SJSA1 (cell line): ENCODE measurements at regions not wholly inside any gene's neighbourhood (a gene's known extent, or its start where the extent isn't known, plus 50 kb on each side); places are given as distances from the start of the nearest gene placed in this dataset.
"Not testable (repeated sequence)": the region's sequence is repeated elsewhere in the genome, so short reads cannot be mapped to it uniquely, and the experiment has no call there.

Source experiments
- DNase-seq, 2 experiments: peaks; one replicate each; pipeline ENCODE4 v3.0.0-alpha.2; 2015 to 2020; ENCODE audit warnings: low spot score in 2 of 2, low read depth in 1 of 2
- H3K27ac ChIP-seq: fragments of 250-450 bp; sonication (Bioruptor Pico); 2 replicates; pipeline ENCODE4 v1.5.1; 2020; ENCODE audit warnings: mild to moderate bottlenecking, moderate library complexity
- H3K27me3 ChIP-seq: fragments of 250-450 bp; sonication (Bioruptor Pico); replicated peaks from 2 replicates; pipeline ENCODE4 v1.5.1; 2020; ENCODE audit warnings: mild to moderate bottlenecking, moderate library complexity
- H3K36me3 ChIP-seq: fragments of 250-450 bp; sonication (Bioruptor Pico); 2 replicates; pipeline ENCODE4 v1.5.1; 2020; ENCODE audit warnings: mild to moderate bottlenecking
- H3K4me1 ChIP-seq: fragments of 250-450 bp; sonication (Bioruptor Pico); replicated peaks from 2 replicates; pipeline ENCODE4 v1.6.1; 2021; ENCODE audit warnings: mild to moderate bottlenecking
- H3K4me3 ChIP-seq: fragments of 250-450 bp; sonication (Bioruptor Pico); 2 replicates; pipeline ENCODE4 v1.5.1; 2020; ENCODE audit warnings: mild to moderate bottlenecking
- H3K9me3 ChIP-seq: fragments of 250-450 bp; sonication (Bioruptor Pico); replicated peaks from 2 replicates; pipeline ENCODE4 v1.5.1; 2020; ENCODE audit warnings: mild to moderate bottlenecking

DNA sequence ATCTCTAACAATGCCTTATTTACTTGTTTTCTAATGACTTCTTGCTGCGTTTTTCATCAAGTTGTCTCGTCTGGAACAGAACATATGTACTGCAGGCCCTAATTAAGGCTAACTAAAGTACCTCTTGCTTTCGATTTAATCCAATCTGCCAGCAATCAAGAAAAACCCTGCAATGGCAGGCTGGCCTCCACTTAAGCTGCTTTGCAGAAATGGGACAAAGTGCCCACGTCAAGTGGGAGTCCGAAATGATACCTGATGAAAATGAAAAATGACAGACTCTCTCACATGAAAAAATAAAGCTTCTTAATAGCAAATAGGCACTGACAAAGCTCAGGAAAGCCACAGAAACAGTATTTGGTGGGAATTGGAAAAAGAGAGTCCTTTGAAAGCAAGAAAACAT, 1454.7 kb downstream of the FAM181B start:
- H3K36me3 ChIP-seq, result no peaks in the 10 kb centered on the region

DNA sequence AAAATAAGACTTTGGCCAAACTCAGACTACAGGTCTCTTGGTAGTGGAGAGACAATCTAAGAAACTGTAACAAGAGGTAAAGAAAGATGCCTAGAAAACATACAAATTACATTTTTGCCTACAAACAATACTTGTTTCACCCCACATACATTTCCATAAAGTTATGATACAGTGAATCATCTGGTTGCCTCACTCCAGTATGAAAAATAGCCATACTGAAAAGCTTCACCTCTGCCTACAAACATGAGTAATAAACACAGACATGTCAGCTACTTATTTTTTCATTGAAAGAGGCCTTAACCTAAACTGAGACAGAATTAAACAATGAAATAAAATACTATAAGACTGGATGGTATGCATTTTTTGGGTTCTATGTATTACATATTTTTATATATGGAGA, 1463.0 kb downstream of the FAM181B start:
- H3K27ac ChIP-seq, result no peak overlapping the region
- no peaks in the 10 kb centered on the region for H3K27me3 ChIP-seq
- no peaks in the 10 kb centered on the region for H3K36me3 ChIP-seq
- H3K4me1 ChIP-seq, result no peaks in the 10 kb centered on the region
- no peak for DNase-seq
- H3K4me3 ChIP-seq, result no peak overlapping the region
- H3K9me3 ChIP-seq, result no peaks in the 10 kb centered on the region

More for the DNA sequence above, 1454.7 kb downstream of the FAM181B start:
- H3K27me3 ChIP-seq, result no peaks in the 10 kb centered on the region
- no peaks in the 10 kb centered on the region for H3K4me1 ChIP-seq
- H3K4me3 ChIP-seq, result no peak overlapping the region
- no peaks in the 10 kb centered on the region for H3K9me3 ChIP-seq
- no peak for DNase-seq
- no peak overlapping the region for H3K27ac ChIP-seq

DNA sequence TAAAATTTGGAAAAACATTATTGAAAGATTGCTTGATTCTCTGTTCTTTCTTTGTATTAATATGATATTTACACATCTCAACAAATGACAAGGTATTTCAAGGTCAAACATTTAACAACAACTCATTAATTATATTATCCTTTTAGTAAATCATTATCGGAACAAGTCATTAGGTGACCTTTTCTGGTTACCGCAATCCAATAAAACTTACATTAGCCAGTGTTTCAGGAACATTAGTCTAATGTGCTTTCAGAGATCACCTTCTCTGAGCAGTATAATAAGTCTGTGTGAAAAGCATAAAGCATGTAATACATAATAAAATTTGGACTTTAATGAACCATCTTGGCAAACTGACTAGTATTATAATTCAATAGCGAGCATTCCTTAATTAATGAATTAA, 1466.4 kb downstream of the FAM181B start:
- Histone ChIP-seq H3K4me3 (no peak overlapping the region), H3K4me1 (no peaks in the 10 kb centered on the region), H3K27ac (no peak overlapping the region), H3K36me3 (no peaks in the 10 kb centered on the region), H3K27me3 (no peaks in the 10 kb centered on the region), H3K9me3 (no peaks in the 10 kb centered on the region)
- no peak for DNase-seq

DNA sequence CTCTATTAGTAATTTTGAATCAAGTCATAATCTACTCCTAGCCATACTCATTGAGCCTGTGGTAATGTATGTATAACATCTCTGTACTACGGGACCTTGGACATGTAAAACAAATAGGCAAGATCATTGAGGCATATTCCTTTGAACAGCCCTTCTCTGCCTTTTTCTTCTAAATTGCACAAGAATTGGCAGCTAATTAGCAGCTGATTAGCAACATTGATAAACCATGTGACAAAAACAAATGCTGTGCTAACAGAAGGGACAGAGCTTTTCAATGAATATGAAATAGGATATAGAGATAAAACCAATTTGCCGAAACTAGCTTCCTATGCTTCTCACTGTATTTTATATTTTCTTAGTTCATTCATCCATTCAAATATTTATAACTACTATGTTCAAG, 1474.2 kb downstream of the FAM181B start:
- Histone ChIP-seq H3K36me3 (no peaks in the 10 kb centered on the region), H3K4me3 (no peak overlapping the region), H3K27me3 (no peaks in the 10 kb centered on the region), H3K27ac (no peak overlapping the region), H3K9me3 (no peaks in the 10 kb centered on the region), H3K4me1 (no peaks in the 10 kb centered on the region)
- no peak for DNase-seq

DNA sequence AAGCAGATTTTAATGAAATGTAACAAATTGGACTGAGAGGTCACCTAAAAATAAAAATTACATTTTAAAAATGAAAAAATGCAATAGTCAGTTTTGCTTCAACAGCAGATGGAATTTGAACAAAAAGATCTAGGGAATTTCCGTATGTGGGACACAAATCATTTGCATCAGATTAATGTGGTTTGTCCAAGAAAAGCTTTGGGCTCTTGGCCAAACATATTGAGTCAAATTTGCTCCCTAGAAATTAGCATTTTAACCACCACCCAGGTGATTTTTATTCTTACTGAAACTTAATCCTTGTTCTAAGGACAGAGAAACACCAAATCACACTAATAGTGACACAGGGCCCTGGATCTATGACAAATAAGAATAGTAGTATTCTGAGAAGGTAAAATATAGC, 1477.8 kb downstream of the FAM181B start:
- no peak overlapping the region for H3K4me3 ChIP-seq
- no peaks in the 10 kb centered on the region for H3K4me1 ChIP-seq
- no peaks in the 10 kb centered on the region for H3K9me3 ChIP-seq
- DNase-seq, result no peak
- H3K27me3 ChIP-seq, result no peaks in the 10 kb centered on the region
- H3K27ac ChIP-seq, result no peak overlapping the region
- no peaks in the 10 kb centered on the region for H3K36me3 ChIP-seq

DNA sequence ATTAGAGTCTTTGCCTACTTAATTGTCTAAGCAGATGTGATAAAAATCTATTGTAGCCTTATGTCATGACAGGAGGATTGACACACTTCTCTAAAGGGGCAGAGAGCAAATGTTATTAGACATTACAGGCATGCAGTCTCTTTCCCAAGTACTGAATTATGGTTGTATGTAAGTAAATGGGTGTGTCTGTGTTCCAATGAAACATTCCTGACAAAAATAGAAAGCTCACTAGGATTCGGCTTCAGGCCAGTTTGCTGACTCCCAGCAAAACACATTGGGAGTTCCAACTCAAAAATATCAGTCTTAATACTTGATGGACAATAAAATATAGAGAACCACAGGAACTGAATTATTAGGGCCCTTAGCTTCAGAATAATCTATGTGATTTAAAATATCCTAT, 1480.4 kb downstream of the FAM181B start:
- no peaks in the 10 kb centered on the region for H3K4me1 ChIP-seq
- no peaks in the 10 kb centered on the region for H3K36me3 ChIP-seq
- H3K9me3 ChIP-seq, result no peaks in the 10 kb centered on the region
- no peak for DNase-seq
- H3K27me3 ChIP-seq, result no peaks in the 10 kb centered on the region
- no peak overlapping the region for H3K4me3 ChIP-seq
- no peak overlapping the region for H3K27ac ChIP-seq

DNA sequence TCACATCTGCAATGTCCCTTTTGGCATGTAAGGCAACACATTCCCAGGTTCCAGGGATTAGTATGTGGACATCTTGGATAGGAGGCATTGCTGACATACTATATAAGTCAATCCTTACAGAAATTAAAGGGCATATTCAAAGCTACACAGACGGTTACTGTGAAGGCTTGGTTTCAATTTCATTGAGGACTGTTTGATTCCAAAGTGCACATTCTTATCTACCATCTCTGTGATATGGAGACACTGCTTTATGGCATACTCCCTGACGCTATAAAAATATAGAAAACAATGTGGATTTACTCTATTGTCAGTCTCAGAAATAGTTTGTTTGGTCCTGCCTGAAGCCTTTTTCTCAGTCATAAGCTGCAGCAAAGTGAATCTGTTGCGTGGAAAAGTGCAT, 1486.7 kb downstream of the FAM181B start:
- no peak overlapping the region for H3K4me3 ChIP-seq
- no peaks in the 10 kb centered on the region for H3K36me3 ChIP-seq
- no peak for DNase-seq
- H3K27me3 ChIP-seq, result no peaks in the 10 kb centered on the region
- no peak overlapping the region for H3K27ac ChIP-seq
- no peaks in the 10 kb centered on the region for H3K9me3 ChIP-seq
- no peaks in the 10 kb centered on the region for H3K4me1 ChIP-seq

DNA sequence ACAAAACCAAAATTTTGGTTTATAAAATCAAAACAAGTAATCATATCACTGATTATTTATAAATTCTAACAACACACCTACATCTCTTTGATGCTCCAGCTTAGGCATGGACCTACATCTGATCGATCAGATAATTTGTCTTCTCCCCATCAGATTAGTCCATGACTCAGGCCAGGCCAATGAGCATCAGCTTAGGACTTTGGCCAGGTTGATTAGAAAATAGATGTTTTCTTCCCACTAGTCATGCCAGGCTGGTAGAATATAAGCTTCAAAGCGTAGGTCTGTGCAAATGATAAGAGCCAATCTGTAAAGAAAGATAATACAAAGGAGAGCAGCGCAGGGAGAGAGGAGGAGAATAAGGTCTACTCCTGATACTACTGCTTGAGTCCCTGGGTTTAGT, 1487.9 kb downstream of the FAM181B start:
- no peaks in the 10 kb centered on the region for H3K27me3 ChIP-seq
- no peaks in the 10 kb centered on the region for H3K4me1 ChIP-seq
- H3K4me3 ChIP-seq, result no peak overlapping the region
- no peak for DNase-seq
- no peaks in the 10 kb centered on the region for H3K9me3 ChIP-seq
- H3K36me3 ChIP-seq, result no peaks in the 10 kb centered on the region
- no peak overlapping the region for H3K27ac ChIP-seq

DNA sequence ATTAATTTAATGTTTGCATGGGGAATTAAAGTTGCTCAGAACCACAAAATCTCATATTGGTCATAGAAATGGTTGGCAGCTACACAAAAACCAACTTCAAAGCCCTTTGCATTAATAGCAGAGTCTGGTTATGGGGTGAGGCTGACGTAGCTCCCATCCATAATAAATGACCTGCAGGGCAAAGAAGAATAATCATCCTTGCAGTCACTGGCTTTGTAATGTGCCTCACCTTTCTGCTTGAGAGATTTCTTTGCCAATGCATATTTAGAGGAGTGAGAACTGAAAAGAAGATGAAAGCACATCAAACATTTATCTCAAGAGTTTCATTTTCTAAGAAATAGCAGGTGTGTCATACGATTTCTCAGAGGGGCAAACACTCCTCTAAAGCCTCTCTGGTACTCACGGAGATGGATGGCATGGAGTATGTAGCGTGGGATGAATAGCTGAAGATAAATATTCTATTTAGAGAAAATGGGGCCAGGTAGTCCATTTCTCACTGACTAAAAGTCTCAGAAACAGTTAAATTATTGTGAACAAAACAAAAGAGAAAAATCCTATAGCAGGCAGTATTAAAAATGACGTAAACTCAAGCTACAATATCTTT, 1491.9 kb downstream of the FAM181B start:
- DNase-seq, result no peak
- Histone ChIP-seq H3K4me3 (no peak overlapping the region), H3K36me3 (no peaks in the 10 kb centered on the region), H3K9me3 (no peaks in the 10 kb centered on the region), H3K27ac (no peak overlapping the region), H3K4me1 (no peaks in the 10 kb centered on the region), H3K27me3 (no peaks in the 10 kb centered on the region)

DNA sequence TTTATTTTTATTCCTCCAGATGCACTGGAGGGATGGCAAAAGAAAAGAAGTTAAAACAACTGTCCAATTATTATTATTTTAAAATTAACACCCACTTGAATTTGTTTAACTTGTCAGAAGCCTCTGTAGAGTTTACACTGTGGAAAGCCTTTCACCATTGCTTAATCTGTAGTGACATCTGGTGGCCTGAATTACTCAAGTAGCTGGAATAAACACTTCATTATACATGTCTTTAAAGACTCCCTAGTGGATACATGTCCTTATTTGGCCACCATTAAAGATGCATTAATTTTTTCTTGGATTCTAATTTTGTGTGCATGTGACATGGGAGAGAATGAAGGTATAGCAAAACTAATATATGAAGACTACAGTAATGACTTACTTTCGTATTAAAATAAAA, 1496.5 kb downstream of the FAM181B start:
- H3K4me3 ChIP-seq, result no peak overlapping the region
- H3K36me3 ChIP-seq, result no peaks in the 10 kb centered on the region
- no peak for DNase-seq
- no peaks in the 10 kb centered on the region for H3K4me1 ChIP-seq
- H3K27me3 ChIP-seq, result no peaks in the 10 kb centered on the region
- no peak overlapping the region for H3K27ac ChIP-seq
- no peaks in the 10 kb centered on the region for H3K9me3 ChIP-seq

DNA sequence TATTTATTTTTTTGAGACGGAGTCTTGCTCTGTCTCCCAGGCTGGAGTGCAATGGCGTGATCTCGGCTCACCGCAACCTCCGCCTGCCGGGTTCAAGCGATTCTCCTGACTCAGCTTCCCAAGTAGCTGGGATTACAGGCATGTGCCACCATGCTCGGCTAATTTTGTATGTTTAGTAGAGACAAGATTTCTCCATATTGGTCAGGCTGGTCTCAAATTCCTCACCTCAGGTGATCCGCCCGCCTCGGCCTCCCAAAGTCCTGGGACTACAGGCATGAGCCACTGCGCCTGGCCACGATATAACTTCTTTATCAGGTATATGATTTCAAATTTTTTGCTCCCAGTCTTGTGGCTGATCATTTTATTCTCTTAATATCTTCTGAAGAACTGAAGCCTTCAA, 1506.3 kb downstream of the FAM181B start:
- H3K27ac ChIP-seq, H3K4me3 ChIP-seq, H3K4me1 ChIP-seq, DNase-seq, H3K36me3 ChIP-seq, H3K27me3 ChIP-seq, H3K9me3 ChIP-seq: not testable (repeated sequence)

DNA sequence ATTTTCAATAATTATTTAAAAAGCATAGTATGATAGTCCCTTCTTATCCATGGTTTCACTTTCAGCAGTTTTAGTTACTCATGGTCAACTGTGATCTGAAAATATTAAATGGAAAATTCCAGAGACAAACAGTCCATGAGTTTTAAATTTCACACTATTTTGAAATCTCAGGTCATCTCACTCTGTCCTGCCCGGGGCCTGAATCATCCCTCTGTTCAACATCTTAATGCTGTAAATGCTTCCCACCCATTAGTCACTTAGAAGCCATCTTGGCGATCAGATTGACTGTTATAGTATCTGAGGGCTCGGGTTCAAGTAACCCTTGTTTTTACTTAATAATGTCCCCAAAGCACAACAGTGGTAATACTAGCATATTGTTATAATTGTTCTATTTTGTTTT, 1509.3 kb downstream of the FAM181B start:
- H3K27me3 ChIP-seq, result no peaks in the 10 kb centered on the region
- no peaks in the 10 kb centered on the region for H3K9me3 ChIP-seq
- H3K36me3 ChIP-seq, result no peaks in the 10 kb centered on the region
- no peak for DNase-seq
- no peak overlapping the region for H3K4me3 ChIP-seq
- H3K4me1 ChIP-seq, result no peaks in the 10 kb centered on the region
- H3K27ac ChIP-seq, result no peak overlapping the region

DNA sequence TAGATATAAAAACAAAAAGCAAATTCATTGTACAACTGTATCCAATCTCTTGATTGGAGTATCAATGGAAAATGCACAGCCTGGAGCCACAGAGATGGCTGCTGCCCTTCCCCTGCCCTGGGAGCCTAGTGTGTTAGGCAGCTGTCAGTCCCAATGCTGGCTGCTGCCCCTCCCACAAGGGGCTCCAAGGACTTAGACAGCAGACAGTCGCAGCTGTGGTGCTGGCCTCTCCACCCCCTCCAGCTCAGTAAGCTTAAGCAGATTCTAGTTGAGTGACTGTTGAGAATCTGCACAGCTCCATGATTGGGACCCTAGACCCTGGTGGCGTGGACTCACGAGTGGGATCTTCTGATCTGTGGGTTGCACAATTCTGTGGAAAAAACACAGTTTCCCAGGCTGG, 1511.2 kb downstream of the FAM181B start:
- no peak overlapping the region for H3K4me3 ChIP-seq
- no peaks in the 10 kb centered on the region for H3K9me3 ChIP-seq
- H3K27me3 ChIP-seq, result no peaks in the 10 kb centered on the region
- no peaks in the 10 kb centered on the region for H3K36me3 ChIP-seq
- DNase-seq, result no peak
- H3K4me1 ChIP-seq, result no peaks in the 10 kb centered on the region
- H3K27ac ChIP-seq, result no peak overlapping the region

DNA sequence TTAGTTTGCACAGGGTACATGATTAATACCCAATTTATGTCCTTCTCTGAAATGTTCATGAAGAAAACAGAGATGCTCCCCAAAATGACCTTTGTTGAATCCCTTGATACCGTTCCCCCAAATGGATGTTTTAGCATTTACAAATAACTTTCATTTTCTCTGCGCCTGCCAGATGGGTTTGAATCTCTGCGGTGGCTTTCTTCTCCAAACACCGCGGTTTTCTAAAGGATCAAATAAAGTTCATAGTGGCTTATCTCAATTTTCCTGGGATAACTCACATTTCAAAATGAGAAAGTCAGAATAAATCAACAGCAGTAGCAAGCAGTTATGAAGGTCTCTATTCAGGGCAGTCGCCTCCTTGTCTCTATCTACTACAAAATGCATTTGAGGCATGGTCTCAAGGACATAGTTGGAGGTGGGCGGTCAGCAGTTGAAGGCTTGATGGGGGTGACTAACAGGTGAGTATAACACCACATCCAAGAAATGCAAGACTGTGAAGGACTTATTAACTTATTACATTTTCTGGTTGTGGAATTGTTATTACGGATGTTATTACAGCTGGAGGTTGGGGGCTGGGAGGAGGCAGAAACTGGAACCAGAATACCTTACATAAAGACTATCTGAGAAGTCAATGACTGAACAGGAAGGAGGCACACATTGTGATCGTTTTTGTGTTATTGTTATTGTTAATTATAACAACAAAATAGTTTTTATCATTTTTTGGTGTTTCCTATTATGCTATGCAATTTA, 1513.3 kb downstream of the FAM181B start:
- Histone ChIP-seq H3K4me1 (no peaks in the 10 kb centered on the region), H3K36me3 (no peaks in the 10 kb centered on the region), H3K4me3 (no peak overlapping the region), H3K27me3 (no peaks in the 10 kb centered on the region), H3K27ac (no peak overlapping the region), H3K9me3 (no peaks in the 10 kb centered on the region)
- no peak for DNase-seq

DNA sequence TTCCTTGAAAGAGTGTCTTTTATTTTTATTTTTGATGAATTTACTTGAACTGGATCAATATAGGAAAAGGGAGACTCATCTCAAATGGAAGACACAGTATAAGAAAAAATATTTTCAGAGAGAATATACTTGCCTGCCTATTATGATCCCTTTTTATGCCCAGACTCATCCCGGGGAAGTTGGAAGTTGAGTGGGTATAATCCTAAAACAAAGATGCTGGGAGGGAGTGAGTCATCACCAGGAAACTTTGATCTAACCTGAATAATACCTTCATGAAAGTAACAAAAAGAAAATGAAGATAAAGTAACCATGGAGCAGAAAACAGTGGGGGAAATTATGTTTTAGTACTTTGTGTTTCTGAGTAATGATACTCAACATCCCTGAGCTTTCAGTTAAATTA, 1514.0 kb downstream of the FAM181B start:
- Histone ChIP-seq H3K36me3 (no peaks in the 10 kb centered on the region), H3K4me1 (no peaks in the 10 kb centered on the region), H3K9me3 (no peaks in the 10 kb centered on the region), H3K4me3 (no peak overlapping the region), H3K27ac (no peak overlapping the region), H3K27me3 (no peaks in the 10 kb centered on the region)
- DNase-seq, result no peak
